ENCODE measurements at regions not wholly inside any gene's neighbourhood (a gene's known extent, or its start where the extent isn't known, plus 50 kb on each side); places are given as distances from the start of the nearest gene placed in this dataset.

- no peak for DNase-seq
Observed at GRCh38 chr9:79800578-79800977, 228.8 kb downstream of the TLE4 start.

- DNase-seq, result no peak
Observed at GRCh38 chr9:79799691-79800335, 228.0 kb downstream of the TLE4 start.

GRCh38 chr9:79798450-79798849 lies 226.7 kb downstream of the TLE4 start:
- no peak for DNase-seq

- no peak for DNase-seq
Observed at GRCh38 chr9:79796411-79796810, 224.6 kb downstream of the TLE4 start.

GRCh38 chr9:79788662-79789061 lies 216.9 kb downstream of the TLE4 start:
- DNase-seq, result no peak

- DNase-seq, result no peak
Observed at GRCh38 chr9:79781263-79781662, 209.5 kb downstream of the TLE4 start.

- DNase-seq, result no peak
Observed at GRCh38 chr9:79780559-79780958, 208.8 kb downstream of the TLE4 start.

- no peak for DNase-seq
Observed at GRCh38 chr9:79779901-79780300, 208.1 kb downstream of the TLE4 start.

- DNase-seq, result no peak
Observed at GRCh38 chr9:79778581-79778980, 206.8 kb downstream of the TLE4 start.

- DNase-seq, result no peak
Observed at GRCh38 chr9:79776581-79776980, 204.8 kb downstream of the TLE4 start.
